ENCODE measurements at regions not wholly inside any gene's neighbourhood (a gene's known extent, or its start where the extent isn't known, plus 50 kb on each side); places are given as distances from the start of the nearest gene placed in this dataset.

GRCh38 chr2:16328521-16329190, 337.0 kb downstream of the CYRIA start:
- TF ChIP-seq RAD21 (IDR thresholded peaks at IDR 0.05; ENCODE audit: low read length) (no peak), CTCF (conservative IDR thresholded peaks at IDR 0.05; ENCODE audit: low read depth, low read length) (no peak), CEBPB (IDR thresholded peaks at IDR 0.05; ENCODE audit: low read depth, low read length) (no peak), RCOR1 (IDR thresholded peaks at IDR 0.05; ENCODE audit: insufficient replicate concordance, low read length) (no peak), USF2 (IDR thresholded peaks at IDR 0.05; ENCODE audit: low read depth, low read length) (no peak), MAFK (IDR thresholded peaks at IDR 0.05; ENCODE audit: low read depth, low read length) (no peak), BHLHE40 (IDR thresholded peaks at IDR 0.05; ENCODE audit: low read depth, low read length) (no peak), POLR2A (IDR thresholded peaks at IDR 0.05; ENCODE audit: low read depth, low read length) (no peak)

Data from IMR-90 (cell line).